ENCODE measurements at regions not wholly inside any gene's neighbourhood (a gene's known extent, or its start where the extent isn't known, plus 50 kb on each side); places are given as distances from the start of the nearest gene placed in this dataset.

- H3K9me3 ChIP-seq (ENCODE audit: control insufficient read depth, insufficient read depth, low read length): peaks cover 98% of the 10 kb centered on the region
- H3K27ac ChIP-seq (ENCODE audit: low read depth, low read length): no peak overlapping the region
- ChIA-PET CTCF (no interaction called here), POLR2A (no interaction called here)
- no peaks in the 10 kb centered on the region for H3K27me3 ChIP-seq (ENCODE audit: control insufficient read depth, insufficient read depth, low read length)
- no peak for DNase-seq (ENCODE audit: low read depth, low spot score)
- H3K4me3 ChIP-seq (ENCODE audit: low read depth, low read length): no peak overlapping the region
- TF ChIP-seq CTCF (IDR thresholded peaks at IDR 0.05; ENCODE audit: low read depth, low read length): no peak
Observed at GRCh38 chr15:25207369-25207768, 231.5 kb downstream of the UBE3A start.

GRCh38 chr15:25208735-25209134, 230.1 kb downstream of the UBE3A start:
- CTCF ChIA-PET: no interaction called here

GRCh38 chr15:25220834-25221233, 218.0 kb downstream of the UBE3A start:
- H3K9me3 ChIP-seq (ENCODE audit: control insufficient read depth, insufficient read depth, low read length): peaks cover 98% of the 10 kb centered on the region
- no peaks in the 10 kb centered on the region for H3K27me3 ChIP-seq (ENCODE audit: control insufficient read depth, insufficient read depth, low read length)
- POLR2A ChIA-PET: no interaction called here
- no peak for DNase-seq (ENCODE audit: low read depth, low spot score)
- TF ChIP-seq CTCF (IDR thresholded peaks at IDR 0.05; ENCODE audit: low read depth, low read length): no peak
- no peak overlapping the region for H3K4me3 ChIP-seq (ENCODE audit: low read depth, low read length)
- no peak overlapping the region for H3K27ac ChIP-seq (ENCODE audit: low read depth, low read length)
- CTCF ChIA-PET: no interaction called here

More at GRCh38 chr15:25208735-25209134, 230.1 kb downstream of the UBE3A start:
- H3K27me3 ChIP-seq (ENCODE audit: control insufficient read depth, insufficient read depth, low read length): no peaks in the 10 kb centered on the region
- POLR2A ChIA-PET: no interaction called here
- no peak for DNase-seq (ENCODE audit: low read depth, low spot score)
- H3K4me3 ChIP-seq (ENCODE audit: low read depth, low read length): no peak overlapping the region
- TF ChIP-seq CTCF (IDR thresholded peaks at IDR 0.05; ENCODE audit: low read depth, low read length): no peak
- H3K9me3 ChIP-seq (ENCODE audit: control insufficient read depth, insufficient read depth, low read length): peaks cover 99% of the 10 kb centered on the region
- no peak overlapping the region for H3K27ac ChIP-seq (ENCODE audit: low read depth, low read length)

GRCh38 chr15:25224396-25224795, 214.4 kb downstream of the UBE3A start:
- H3K27me3 ChIP-seq (ENCODE audit: control insufficient read depth, insufficient read depth, low read length): no peaks in the 10 kb centered on the region
- no peak overlapping the region for H3K27ac ChIP-seq (ENCODE audit: low read depth, low read length)
- DNase-seq (ENCODE audit: low read depth, low spot score): no peak
- peaks cover 97% of the 10 kb centered on the region for H3K9me3 ChIP-seq (ENCODE audit: control insufficient read depth, insufficient read depth, low read length)
- TF ChIP-seq CTCF (IDR thresholded peaks at IDR 0.05; ENCODE audit: low read depth, low read length): no peak
- CTCF ChIA-PET: no interaction called here
- no peak overlapping the region for H3K4me3 ChIP-seq (ENCODE audit: low read depth, low read length)
- POLR2A ChIA-PET: no interaction called here

- Histone ChIP-seq H3K27me3 (ENCODE audit: control insufficient read depth, insufficient read depth, low read length) (no peaks in the 10 kb centered on the region), H3K27ac (ENCODE audit: low read depth, low read length) (no peak overlapping the region), H3K9me3 (ENCODE audit: control insufficient read depth, insufficient read depth, low read length) (peaks cover 97% of the 10 kb centered on the region), H3K4me3 (ENCODE audit: low read depth, low read length) (no peak overlapping the region)
- no peak for DNase-seq (ENCODE audit: low read depth, low spot score)
- CTCF ChIA-PET: no interaction called here
- POLR2A ChIA-PET: no interaction called here
- no peak for TF ChIP-seq CTCF (IDR thresholded peaks at IDR 0.05; ENCODE audit: low read depth, low read length)
Observed at GRCh38 chr15:25226360-25226759, 212.5 kb downstream of the UBE3A start.
